ENCODE measurements at regions not wholly inside any gene's neighbourhood (a gene's known extent, or its start where the extent isn't known, plus 50 kb on each side); places are given as distances from the start of the nearest gene placed in this dataset.

DNA sequence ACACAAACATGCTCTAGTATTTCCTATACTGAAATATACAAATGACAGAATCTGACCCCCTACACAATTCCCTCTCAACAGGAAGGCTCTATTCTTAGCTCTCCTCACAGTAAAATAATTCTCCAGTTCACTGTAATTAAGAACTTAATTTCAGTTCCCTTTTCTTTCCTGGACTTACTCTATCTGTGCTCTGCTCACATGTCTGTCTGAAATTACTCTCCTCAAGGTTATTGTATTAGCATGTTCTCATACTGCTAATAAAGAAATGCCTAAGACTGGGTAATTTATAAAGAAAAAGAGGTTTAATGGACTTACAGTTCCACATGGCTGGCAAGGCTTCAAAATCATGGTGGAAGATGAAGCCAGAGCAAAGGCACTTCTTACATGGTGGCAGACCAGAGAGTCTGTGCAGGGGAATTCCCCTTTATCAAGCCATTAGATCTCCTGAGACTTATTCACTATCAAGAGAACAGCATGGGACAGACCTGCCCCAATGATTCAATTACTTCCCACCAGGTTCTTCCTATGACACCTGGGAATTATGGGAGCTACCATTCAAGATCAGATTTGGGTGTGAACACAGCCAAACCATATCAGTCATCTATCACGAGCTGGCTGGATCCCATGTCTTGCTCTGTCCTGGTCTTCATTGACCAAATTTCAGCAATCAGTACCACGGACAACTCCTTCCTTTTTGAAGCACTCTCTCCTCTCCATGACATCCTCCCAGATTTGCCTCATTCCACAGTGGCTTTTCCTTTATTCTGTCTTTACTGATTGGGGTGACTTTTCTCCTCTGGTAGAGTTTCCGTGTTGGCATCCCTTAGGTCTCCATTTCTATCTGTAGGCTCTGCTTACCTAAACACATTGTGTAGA, 110.9 kb downstream of the GALR1 start:
- TF ChIP-seq EP300 (IDR thresholded peaks at IDR 0.05; ENCODE audit: low read depth) (no peak), CTCF (IDR thresholded peaks at IDR 0.05) (no peak), POLR2A (IDR thresholded peaks at IDR 0.05) (no peak)
